HEK293 (cell line): ENCODE measurements at regions not wholly inside any gene's neighbourhood (a gene's known extent, or its start where the extent isn't known, plus 50 kb on each side); places are given as distances from the start of the nearest gene placed in this dataset.

Experiments
- ZFP41 ChIP-seq: fragments of 450-650 bp; formaldehyde crosslinking; IDR thresholded peaks from 2 replicates; pipeline ENCODE4 v1.5.1; 2016; ENCODE audit warnings: missing biosample characterization, missing genetic modification characterization, borderline replicate concordance
- ZNF133 ChIP-seq: fragments of 450-650 bp; formaldehyde crosslinking; IDR thresholded peaks from 2 replicates; pipeline ENCODE4 v1.5.1; 2016; ENCODE audit warnings: missing biosample characterization, missing genetic modification characterization
- ZNF202 ChIP-seq: fragments of 450-650 bp; formaldehyde crosslinking; IDR thresholded peaks from 2 replicates; pipeline ENCODE4 v1.5.1; 2016; ENCODE audit warnings: missing biosample characterization, missing genetic modification characterization, borderline replicate concordance
- ZNF266 ChIP-seq: fragments of 450-650 bp; formaldehyde crosslinking; IDR thresholded peaks from 2 replicates; pipeline ENCODE4 v1.5.1; 2016; ENCODE audit warnings: missing biosample characterization, missing genetic modification characterization, low read depth
- TF ChIP-seq, protein P1 (sequence below): fragments of 450-650 bp; formaldehyde crosslinking; optimal IDR thresholded peaks from 2 replicates; pipeline ENCODE3; 2016; ENCODE audit warnings: missing biosample characterization, mild to moderate bottlenecking, missing genetic modification characterization
- TF ChIP-seq, protein P2 (sequence below): fragments of 450-650 bp; formaldehyde crosslinking; IDR thresholded peaks from 2 replicates; pipeline ENCODE4 v1.5.1; 2016; ENCODE audit warnings: missing biosample characterization, missing genetic modification characterization

DNA sequence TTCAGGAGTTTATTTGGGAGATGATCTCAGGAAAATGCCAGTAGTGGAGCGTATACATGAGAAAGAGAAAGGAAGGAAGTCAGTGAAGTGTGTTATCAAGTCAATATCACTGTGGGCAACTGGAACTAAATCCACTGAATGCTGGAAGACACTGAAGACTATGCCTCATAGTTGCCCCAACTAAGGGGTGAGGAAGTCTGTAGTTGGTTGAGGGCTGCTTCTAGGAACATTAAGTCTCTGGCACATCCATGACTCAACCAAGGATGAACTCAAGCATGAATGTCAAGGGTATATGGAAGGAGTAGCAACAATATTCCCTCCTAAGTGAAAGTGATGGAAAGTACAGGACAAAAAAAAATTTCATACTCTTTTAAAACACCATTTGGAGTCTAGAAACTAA lies 167.9 kb downstream of the MAGEB17 start:
- TF ChIP-seq, protein P1, sequence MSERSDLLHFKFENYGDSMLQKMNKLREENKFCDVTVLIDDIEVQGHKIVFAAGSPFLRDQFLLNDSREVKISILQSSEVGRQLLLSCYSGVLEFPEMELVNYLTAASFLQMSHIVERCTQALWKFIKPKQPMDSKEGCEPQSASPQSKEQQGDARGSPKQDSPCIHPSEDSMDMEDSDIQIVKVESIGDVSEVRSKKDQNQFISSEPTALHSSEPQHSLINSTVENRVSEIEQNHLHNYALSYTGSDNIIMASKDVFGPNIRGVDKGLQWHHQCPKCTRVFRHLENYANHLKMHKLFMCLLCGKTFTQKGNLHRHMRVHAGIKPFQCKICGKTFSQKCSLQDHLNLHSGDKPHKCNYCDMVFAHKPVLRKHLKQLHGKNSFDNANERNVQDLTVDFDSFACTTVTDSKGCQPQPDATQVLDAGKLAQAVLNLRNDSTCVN, result no peak
- TF ChIP-seq ZNF202 (tag by site-specific recombination) (no peak), ZNF133 (tag by site-specific recombination) (no peak), ZNF266 (tag by site-specific recombination) (no peak), ZFP41 (tag by site-specific recombination) (no peak)
- TF ChIP-seq, protein P2, sequence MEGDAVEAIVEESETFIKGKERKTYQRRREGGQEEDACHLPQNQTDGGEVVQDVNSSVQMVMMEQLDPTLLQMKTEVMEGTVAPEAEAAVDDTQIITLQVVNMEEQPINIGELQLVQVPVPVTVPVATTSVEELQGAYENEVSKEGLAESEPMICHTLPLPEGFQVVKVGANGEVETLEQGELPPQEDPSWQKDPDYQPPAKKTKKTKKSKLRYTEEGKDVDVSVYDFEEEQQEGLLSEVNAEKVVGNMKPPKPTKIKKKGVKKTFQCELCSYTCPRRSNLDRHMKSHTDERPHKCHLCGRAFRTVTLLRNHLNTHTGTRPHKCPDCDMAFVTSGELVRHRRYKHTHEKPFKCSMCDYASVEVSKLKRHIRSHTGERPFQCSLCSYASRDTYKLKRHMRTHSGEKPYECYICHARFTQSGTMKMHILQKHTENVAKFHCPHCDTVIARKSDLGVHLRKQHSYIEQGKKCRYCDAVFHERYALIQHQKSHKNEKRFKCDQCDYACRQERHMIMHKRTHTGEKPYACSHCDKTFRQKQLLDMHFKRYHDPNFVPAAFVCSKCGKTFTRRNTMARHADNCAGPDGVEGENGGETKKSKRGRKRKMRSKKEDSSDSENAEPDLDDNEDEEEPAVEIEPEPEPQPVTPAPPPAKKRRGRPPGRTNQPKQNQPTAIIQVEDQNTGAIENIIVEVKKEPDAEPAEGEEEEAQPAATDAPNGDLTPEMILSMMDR (tag by site-specific recombination), result no peak
